HT1080 (cell line): ENCODE measurements at regions not wholly inside any gene's neighbourhood (a gene's known extent, or its start where the extent isn't known, plus 50 kb on each side); places are given as distances from the start of the nearest gene placed in this dataset.
"Not testable (repeated sequence)": the region's sequence is repeated elsewhere in the genome, so short reads cannot be mapped to it uniquely, and the experiment has no call there.

ENCODE experiments used
- DNase-seq: peaks from one replicate; pipeline ENCODE4 v3.0.0-alpha.2; 2015; ENCODE audit warnings: low read depth

GRCh38 chr12:87272851-87273250, 756.4 kb downstream of the C12orf50 start:
- no peak for DNase-seq

GRCh38 chr12:87270919-87271318, 758.3 kb downstream of the C12orf50 start:
- DNase-seq: no peak

- DNase-seq: no peak
These were observed 762.9 kb downstream of the C12orf50 start for GRCh38 chr12:87266305-87266704.

GRCh38 chr12:87259391-87259790, 769.8 kb downstream of the C12orf50 start:
- peak; percentile 2 for DNase-seq

- no peak for DNase-seq
These were observed 774.7 kb downstream of the C12orf50 start for GRCh38 chr12:87254381-87255030.

- peak; percentile 44 for DNase-seq
These were observed 776.0 kb downstream of the C12orf50 start for GRCh38 chr12:87253157-87253556.

GRCh38 chr12:87246726-87247125, 782.5 kb downstream of the C12orf50 start:
- no peak for DNase-seq

GRCh38 chr12:87238466-87238865, 790.7 kb downstream of the C12orf50 start:
- DNase-seq: no peak

GRCh38 chr12:87234898-87235297, 794.3 kb downstream of the C12orf50 start:
- no peak for DNase-seq

GRCh38 chr12:87233671-87234070, 795.5 kb downstream of the C12orf50 start:
- no peak for DNase-seq

- no peak for DNase-seq
These were observed 797.4 kb downstream of the C12orf50 start for GRCh38 chr12:87231818-87232217.

GRCh38 chr12:87230441-87230840, 798.8 kb downstream of the C12orf50 start:
- DNase-seq: no peak

- DNase-seq: no peak
These were observed 802.0 kb downstream of the C12orf50 start for GRCh38 chr12:87227162-87227561.

GRCh38 chr12:87217491-87217890, 811.7 kb downstream of the C12orf50 start:
- DNase-seq: no peak

GRCh38 chr12:87216436-87216835, 812.8 kb downstream of the C12orf50 start:
- no peak for DNase-seq

GRCh38 chr12:87202189-87202588, 827.0 kb downstream of the C12orf50 start:
- DNase-seq: no peak

- no peak for DNase-seq
These were observed 827.6 kb downstream of the C12orf50 start for GRCh38 chr12:87201598-87201997.

GRCh38 chr12:87200289-87200979, 828.8 kb downstream of the C12orf50 start:
- no peak for DNase-seq

GRCh38 chr12:87198181-87198580, 831.0 kb downstream of the C12orf50 start:
- no peak for DNase-seq

GRCh38 chr12:87196321-87196720, 832.9 kb downstream of the C12orf50 start:
- no peak for DNase-seq

GRCh38 chr12:87194389-87194788, 834.8 kb downstream of the C12orf50 start:
- not testable (repeated sequence) for DNase-seq

- DNase-seq: no peak
These were observed 843.8 kb downstream of the C12orf50 start for GRCh38 chr12:87185367-87185766.

GRCh38 chr12:87182696-87183233, 846.4 kb downstream of the C12orf50 start:
- no peak for DNase-seq
